ENCODE measurements at regions not wholly inside any gene's neighbourhood (a gene's known extent, or its start where the extent isn't known, plus 50 kb on each side); places are given as distances from the start of the nearest gene placed in this dataset.
A peak's percentile ranks its signal among the peaks of the same experiment; 100 is the strongest.

GRCh38 chr4:128583753-128584712, 225.5 kb upstream of the JADE1 start:
- DNase-seq (ENCODE audit: low read depth) = peak; percentile 86
- TF ChIP-seq, protein P1, sequence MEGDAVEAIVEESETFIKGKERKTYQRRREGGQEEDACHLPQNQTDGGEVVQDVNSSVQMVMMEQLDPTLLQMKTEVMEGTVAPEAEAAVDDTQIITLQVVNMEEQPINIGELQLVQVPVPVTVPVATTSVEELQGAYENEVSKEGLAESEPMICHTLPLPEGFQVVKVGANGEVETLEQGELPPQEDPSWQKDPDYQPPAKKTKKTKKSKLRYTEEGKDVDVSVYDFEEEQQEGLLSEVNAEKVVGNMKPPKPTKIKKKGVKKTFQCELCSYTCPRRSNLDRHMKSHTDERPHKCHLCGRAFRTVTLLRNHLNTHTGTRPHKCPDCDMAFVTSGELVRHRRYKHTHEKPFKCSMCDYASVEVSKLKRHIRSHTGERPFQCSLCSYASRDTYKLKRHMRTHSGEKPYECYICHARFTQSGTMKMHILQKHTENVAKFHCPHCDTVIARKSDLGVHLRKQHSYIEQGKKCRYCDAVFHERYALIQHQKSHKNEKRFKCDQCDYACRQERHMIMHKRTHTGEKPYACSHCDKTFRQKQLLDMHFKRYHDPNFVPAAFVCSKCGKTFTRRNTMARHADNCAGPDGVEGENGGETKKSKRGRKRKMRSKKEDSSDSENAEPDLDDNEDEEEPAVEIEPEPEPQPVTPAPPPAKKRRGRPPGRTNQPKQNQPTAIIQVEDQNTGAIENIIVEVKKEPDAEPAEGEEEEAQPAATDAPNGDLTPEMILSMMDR (IDR thresholded peaks at IDR 0.05; ENCODE audit: insufficient read depth, low read depth, low read length) = peak; percentile 26
- H3K4me3 ChIP-seq (ENCODE audit: low read depth, low read length) = no peak overlapping the region

DNA sequence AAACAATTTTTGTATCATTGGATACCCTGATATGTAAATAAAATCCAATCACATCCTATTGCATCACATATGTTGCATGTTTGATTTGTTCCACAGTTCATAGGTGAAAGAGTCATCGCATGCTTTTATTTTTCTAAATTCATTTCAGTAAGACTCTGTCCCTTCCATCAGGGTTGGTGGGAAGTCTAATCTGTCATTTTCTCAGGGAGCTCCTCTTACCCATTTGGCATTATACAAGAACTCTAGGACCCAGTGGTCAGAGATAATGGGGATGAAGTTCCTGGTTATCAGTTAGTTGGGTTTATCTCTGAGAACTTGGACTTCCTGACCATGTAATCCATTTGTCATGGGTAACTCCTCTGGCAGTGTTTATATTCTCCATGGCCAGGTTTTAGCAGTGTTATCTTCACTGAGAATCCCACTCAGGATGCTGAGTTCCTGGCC, 227.1 kb upstream of the JADE1 start:
- TF ChIP-seq, protein P1 (IDR thresholded peaks at IDR 0.05; ENCODE audit: insufficient read depth, low read depth, low read length) = no peak
- peak; percentile 47 for DNase-seq (ENCODE audit: low read depth)

GRCh38 chr4:128579154-128579853, 230.2 kb upstream of the JADE1 start:
- no peak for DNase-seq (ENCODE audit: low read depth)
- TF ChIP-seq, protein P1 (IDR thresholded peaks at IDR 0.05; ENCODE audit: insufficient read depth, low read depth, low read length) = no peak
- no peak overlapping the region for H3K4me3 ChIP-seq (ENCODE audit: low read depth, low read length)

More for the DNA sequence above, 227.1 kb upstream of the JADE1 start:
- H3K4me3 ChIP-seq (ENCODE audit: low read depth, low read length) = no peak overlapping the region

DNA sequence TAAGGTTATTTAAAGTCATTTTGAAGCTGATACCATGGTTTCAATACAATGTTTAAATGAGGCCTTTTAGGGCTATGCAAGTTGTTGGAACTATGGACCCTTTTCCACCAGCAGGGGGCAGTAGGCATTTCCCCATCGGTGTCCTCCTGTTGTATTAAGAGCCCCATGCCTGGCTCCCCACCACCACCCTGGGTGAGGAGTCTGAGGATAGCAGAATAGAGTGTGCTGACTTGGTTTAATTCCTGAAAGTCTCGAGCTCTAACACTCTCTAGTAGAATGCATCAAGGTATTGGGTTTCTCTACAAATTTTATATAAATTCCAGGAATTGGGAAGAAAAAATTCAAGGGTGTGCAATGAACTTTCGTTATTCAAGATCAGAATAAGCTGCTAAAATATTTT, 234.8 kb upstream of the JADE1 start:
- DNase-seq (ENCODE audit: low read depth) = peak; percentile 53
- TF ChIP-seq, protein P1 (IDR thresholded peaks at IDR 0.05; ENCODE audit: insufficient read depth, low read depth, low read length) = peak; percentile 59

DNA sequence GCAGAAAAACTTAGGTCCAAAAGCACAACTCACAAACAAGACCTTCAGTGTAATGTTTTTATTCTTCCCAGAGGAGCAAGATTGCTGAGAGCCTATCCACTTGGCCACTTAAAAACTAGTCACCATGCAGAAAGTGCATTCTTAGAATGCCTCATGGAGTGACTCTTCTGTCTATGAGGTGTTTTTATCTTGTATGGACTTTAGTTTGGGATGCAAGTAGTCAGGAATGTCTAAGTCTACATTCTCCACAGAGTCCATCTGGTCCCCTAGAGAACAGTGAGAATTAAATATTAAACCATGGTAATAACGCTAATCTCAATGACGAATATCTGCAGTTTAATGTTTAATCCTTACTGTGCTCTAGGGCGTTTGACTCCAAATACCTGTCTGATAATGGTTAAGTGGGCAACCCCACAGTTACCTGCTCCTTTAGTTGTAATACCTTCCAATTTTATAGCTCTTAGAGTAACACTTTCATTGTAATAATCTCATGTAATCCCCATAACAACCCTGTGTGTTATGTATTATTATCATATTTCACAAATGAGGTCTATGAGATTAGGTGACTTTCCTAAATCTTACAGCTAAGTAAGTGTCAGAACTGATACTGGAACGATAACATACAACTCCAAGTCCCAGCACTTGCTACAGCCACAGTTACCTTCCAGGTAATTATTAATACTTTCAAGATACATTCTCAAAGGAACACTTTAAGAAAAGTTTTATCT, 235.6 kb upstream of the JADE1 start:
- TF ChIP-seq, protein P1 (IDR thresholded peaks at IDR 0.05; ENCODE audit: insufficient read depth, low read depth, low read length) = no peak
- H3K4me3 ChIP-seq (ENCODE audit: low read depth, low read length) = no peak overlapping the region
- peak; percentile 65 for DNase-seq (ENCODE audit: low read depth)

More for the DNA sequence above, 234.8 kb upstream of the JADE1 start:
- no peak overlapping the region for H3K4me3 ChIP-seq (ENCODE audit: low read depth, low read length)

GRCh38 chr4:128572778-128573241, 236.7 kb upstream of the JADE1 start:
- no peak overlapping the region for H3K4me3 ChIP-seq (ENCODE audit: low read depth, low read length)
- TF ChIP-seq, protein P1 (IDR thresholded peaks at IDR 0.05; ENCODE audit: insufficient read depth, low read depth, low read length) = no peak
- DNase-seq (ENCODE audit: low read depth) = no peak
